ENCODE measurements at regions not wholly inside any gene's neighbourhood (a gene's known extent, or its start where the extent isn't known, plus 50 kb on each side); places are given as distances from the start of the nearest gene placed in this dataset.

GRCh38 chr5:33277061-33277650, 163.6 kb upstream of the TARS1 start:
- no peak for TF ChIP-seq EZH2phosphoT487 (IDR thresholded peaks at IDR 0.05; ENCODE audit: insufficient read depth, low read depth)
- no peak for TF ChIP-seq EZH2 (IDR thresholded peaks at IDR 0.05; ENCODE audit: insufficient read depth, poor library complexity, severe bottlenecking)
